ENCODE measurements at regions not wholly inside any gene's neighbourhood (a gene's known extent, or its start where the extent isn't known, plus 50 kb on each side); places are given as distances from the start of the nearest gene placed in this dataset.

DNA sequence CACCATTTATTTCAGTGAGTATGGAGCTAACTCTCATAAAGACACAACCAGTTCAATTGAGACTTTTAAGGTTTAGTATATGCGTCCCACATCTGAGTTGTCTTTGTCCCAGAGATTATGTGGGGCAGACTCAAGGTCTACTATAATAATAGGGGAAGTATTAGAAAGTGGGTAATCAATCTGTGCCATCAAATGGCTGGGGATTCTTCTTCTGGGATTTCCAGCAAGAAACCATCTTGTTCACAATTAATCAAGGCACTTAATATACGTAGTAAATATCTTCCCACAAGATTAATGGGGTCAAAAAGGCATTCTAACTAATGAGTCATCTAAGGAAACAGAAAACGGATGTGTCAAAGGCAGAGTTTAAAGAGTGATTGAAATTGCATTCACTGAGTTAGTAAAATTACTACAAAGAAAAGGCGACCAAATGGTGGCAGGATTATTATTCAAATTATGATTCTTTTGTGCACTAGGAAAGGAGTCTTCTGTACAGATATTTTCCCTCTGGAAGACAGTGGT is 179.8 kb upstream of the REG3G start:
- no peaks in the 10 kb centered on the region for H3K27me3 ChIP-seq (ENCODE audit: insufficient read depth, low read length)
- no peak overlapping the region for H3K4me2 ChIP-seq (ENCODE audit: insufficient read depth, low read length)
- H3K4me3 ChIP-seq (ENCODE audit: insufficient read depth, low read length): no peak overlapping the region
- H4K20me1 ChIP-seq (ENCODE audit: insufficient read depth, low read length): no peaks in the 10 kb centered on the region
- H3K36me3 ChIP-seq (ENCODE audit: insufficient read depth, low read length): no peaks in the 10 kb centered on the region
- H3K9me3 ChIP-seq (ENCODE audit: low read depth, low read length): no peaks in the 10 kb centered on the region
- no peak for DNase-seq (ENCODE audit: insufficient read length, low spot score, missing footprints)
- no peak overlapping the region for H3K27ac ChIP-seq (ENCODE audit: low read depth, low read length)
- no peak overlapping the region for H2AFZ ChIP-seq (ENCODE audit: low read length)
- H3K79me2 ChIP-seq (ENCODE audit: insufficient read depth, low read length): no peaks in the 10 kb centered on the region
- TF ChIP-seq, protein P1, sequence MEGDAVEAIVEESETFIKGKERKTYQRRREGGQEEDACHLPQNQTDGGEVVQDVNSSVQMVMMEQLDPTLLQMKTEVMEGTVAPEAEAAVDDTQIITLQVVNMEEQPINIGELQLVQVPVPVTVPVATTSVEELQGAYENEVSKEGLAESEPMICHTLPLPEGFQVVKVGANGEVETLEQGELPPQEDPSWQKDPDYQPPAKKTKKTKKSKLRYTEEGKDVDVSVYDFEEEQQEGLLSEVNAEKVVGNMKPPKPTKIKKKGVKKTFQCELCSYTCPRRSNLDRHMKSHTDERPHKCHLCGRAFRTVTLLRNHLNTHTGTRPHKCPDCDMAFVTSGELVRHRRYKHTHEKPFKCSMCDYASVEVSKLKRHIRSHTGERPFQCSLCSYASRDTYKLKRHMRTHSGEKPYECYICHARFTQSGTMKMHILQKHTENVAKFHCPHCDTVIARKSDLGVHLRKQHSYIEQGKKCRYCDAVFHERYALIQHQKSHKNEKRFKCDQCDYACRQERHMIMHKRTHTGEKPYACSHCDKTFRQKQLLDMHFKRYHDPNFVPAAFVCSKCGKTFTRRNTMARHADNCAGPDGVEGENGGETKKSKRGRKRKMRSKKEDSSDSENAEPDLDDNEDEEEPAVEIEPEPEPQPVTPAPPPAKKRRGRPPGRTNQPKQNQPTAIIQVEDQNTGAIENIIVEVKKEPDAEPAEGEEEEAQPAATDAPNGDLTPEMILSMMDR (IDR thresholded peaks at IDR 0.05; ENCODE audit: extremely low read depth, low read depth, low read length): no peak
- no peaks in the 10 kb centered on the region for H3K4me1 ChIP-seq (ENCODE audit: insufficient read depth, low read length)

DNA sequence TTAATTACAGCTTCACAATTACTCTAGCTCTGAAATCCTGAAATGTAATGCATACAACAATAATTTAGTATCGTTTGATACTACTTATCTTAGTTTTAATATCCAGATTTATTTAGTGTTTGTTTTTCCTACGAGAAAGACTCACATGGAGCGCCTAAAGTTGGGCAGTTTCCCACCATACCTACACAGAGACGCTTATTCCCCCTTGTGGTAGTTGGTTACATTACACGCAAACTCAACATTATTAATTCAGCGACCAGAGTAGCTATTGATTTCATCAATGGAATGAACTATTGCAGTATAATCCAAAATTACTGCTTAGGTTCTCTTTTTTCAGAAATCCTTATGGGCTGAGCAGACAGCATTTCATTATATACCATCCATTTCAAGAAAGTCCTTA is 164.0 kb upstream of the REG3G start:
- no peaks in the 10 kb centered on the region for H3K36me3 ChIP-seq (ENCODE audit: insufficient read depth, low read length)
- H3K4me3 ChIP-seq (ENCODE audit: insufficient read depth, low read length): no peak overlapping the region
- no peaks in the 10 kb centered on the region for H3K4me1 ChIP-seq (ENCODE audit: insufficient read depth, low read length)
- no peaks in the 10 kb centered on the region for H3K27me3 ChIP-seq (ENCODE audit: insufficient read depth, low read length)
- no peak overlapping the region for H3K27ac ChIP-seq (ENCODE audit: low read depth, low read length)
- H3K79me2 ChIP-seq (ENCODE audit: insufficient read depth, low read length): no peaks in the 10 kb centered on the region
- H4K20me1 ChIP-seq (ENCODE audit: insufficient read depth, low read length): no peaks in the 10 kb centered on the region
- no peak for DNase-seq (ENCODE audit: insufficient read length, low spot score, missing footprints)
- TF ChIP-seq, protein P1 (IDR thresholded peaks at IDR 0.05; ENCODE audit: extremely low read depth, low read depth, low read length): no peak
- H2AFZ ChIP-seq (ENCODE audit: low read length): no peak overlapping the region
- no peaks in the 10 kb centered on the region for H3K9me3 ChIP-seq (ENCODE audit: low read depth, low read length)
- H3K4me2 ChIP-seq (ENCODE audit: insufficient read depth, low read length): no peak overlapping the region

DNA sequence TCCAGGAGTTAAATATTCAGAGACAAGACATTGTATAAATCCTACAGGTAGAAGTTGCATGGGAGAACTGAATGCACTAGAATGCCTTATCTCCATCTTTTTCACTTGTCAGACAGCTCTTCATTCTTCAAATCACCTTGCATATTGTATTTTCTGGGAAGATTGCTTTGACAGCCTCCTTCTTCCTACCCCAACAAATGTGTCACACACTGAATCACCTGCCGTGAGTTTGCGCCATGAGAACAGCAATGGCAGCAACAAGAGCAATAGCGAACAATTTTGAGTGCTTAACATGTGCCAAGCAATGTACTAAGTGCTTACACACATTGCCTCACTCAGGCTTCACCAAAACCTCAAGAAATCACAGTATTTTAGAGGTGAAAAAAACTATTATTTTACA is 161.3 kb upstream of the REG3G start:
- Histone ChIP-seq H2AFZ (ENCODE audit: low read length) (no peak overlapping the region), H4K20me1 (ENCODE audit: insufficient read depth, low read length) (no peaks in the 10 kb centered on the region), H3K9me3 (ENCODE audit: low read depth, low read length) (peaks cover 3% of the 10 kb centered on the region), H3K79me2 (ENCODE audit: insufficient read depth, low read length) (no peaks in the 10 kb centered on the region), H3K27me3 (ENCODE audit: insufficient read depth, low read length) (no peaks in the 10 kb centered on the region), H3K4me2 (ENCODE audit: insufficient read depth, low read length) (no peak overlapping the region), H3K36me3 (ENCODE audit: insufficient read depth, low read length) (no peaks in the 10 kb centered on the region), H3K27ac (ENCODE audit: low read depth, low read length) (no peak overlapping the region), H3K4me3 (ENCODE audit: insufficient read depth, low read length) (no peak overlapping the region), H3K4me1 (ENCODE audit: insufficient read depth, low read length) (no peaks in the 10 kb centered on the region)
- no peak for DNase-seq (ENCODE audit: insufficient read length, low spot score, missing footprints)
- TF ChIP-seq, protein P1 (IDR thresholded peaks at IDR 0.05; ENCODE audit: extremely low read depth, low read depth, low read length): no peak

GRCh38 chr2:78865667-78866066 is 159.8 kb upstream of the REG3G start:
- H3K36me3 ChIP-seq (ENCODE audit: insufficient read depth, low read length): no peaks in the 10 kb centered on the region
- no peaks in the 10 kb centered on the region for H3K79me2 ChIP-seq (ENCODE audit: insufficient read depth, low read length)
- H4K20me1 ChIP-seq (ENCODE audit: insufficient read depth, low read length): no peaks in the 10 kb centered on the region
- H3K27ac ChIP-seq (ENCODE audit: low read depth, low read length): no peak overlapping the region
- no peaks in the 10 kb centered on the region for H3K27me3 ChIP-seq (ENCODE audit: insufficient read depth, low read length)
- peaks cover 3% of the 10 kb centered on the region for H3K9me3 ChIP-seq (ENCODE audit: low read depth, low read length)
- no peak for DNase-seq (ENCODE audit: insufficient read length, low spot score, missing footprints)
- no peak overlapping the region for H2AFZ ChIP-seq (ENCODE audit: low read length)
- no peak overlapping the region for H3K4me2 ChIP-seq (ENCODE audit: insufficient read depth, low read length)
- H3K4me3 ChIP-seq (ENCODE audit: insufficient read depth, low read length): no peak overlapping the region
- TF ChIP-seq, protein P1 (IDR thresholded peaks at IDR 0.05; ENCODE audit: extremely low read depth, low read depth, low read length): no peak
- H3K4me1 ChIP-seq (ENCODE audit: insufficient read depth, low read length): no peaks in the 10 kb centered on the region
